ENCODE measurements at regions not wholly inside any gene's neighbourhood (a gene's known extent, or its start where the extent isn't known, plus 50 kb on each side); places are given as distances from the start of the nearest gene placed in this dataset.
"Not testable (repeated sequence)": the region's sequence is repeated elsewhere in the genome, so short reads cannot be mapped to it uniquely, and the experiment has no call there.

- no peak for DNase-seq (ENCODE audit: low spot score)
- TF ChIP-seq, protein P1, sequence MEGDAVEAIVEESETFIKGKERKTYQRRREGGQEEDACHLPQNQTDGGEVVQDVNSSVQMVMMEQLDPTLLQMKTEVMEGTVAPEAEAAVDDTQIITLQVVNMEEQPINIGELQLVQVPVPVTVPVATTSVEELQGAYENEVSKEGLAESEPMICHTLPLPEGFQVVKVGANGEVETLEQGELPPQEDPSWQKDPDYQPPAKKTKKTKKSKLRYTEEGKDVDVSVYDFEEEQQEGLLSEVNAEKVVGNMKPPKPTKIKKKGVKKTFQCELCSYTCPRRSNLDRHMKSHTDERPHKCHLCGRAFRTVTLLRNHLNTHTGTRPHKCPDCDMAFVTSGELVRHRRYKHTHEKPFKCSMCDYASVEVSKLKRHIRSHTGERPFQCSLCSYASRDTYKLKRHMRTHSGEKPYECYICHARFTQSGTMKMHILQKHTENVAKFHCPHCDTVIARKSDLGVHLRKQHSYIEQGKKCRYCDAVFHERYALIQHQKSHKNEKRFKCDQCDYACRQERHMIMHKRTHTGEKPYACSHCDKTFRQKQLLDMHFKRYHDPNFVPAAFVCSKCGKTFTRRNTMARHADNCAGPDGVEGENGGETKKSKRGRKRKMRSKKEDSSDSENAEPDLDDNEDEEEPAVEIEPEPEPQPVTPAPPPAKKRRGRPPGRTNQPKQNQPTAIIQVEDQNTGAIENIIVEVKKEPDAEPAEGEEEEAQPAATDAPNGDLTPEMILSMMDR (IDR thresholded peaks at IDR 0.05; ENCODE audit: extremely low read depth, missing control alignments) = no peak
Measured at GRCh38 chr2:200193791-200194190, 112.7 kb upstream of the SPATS2L start.

DNA sequence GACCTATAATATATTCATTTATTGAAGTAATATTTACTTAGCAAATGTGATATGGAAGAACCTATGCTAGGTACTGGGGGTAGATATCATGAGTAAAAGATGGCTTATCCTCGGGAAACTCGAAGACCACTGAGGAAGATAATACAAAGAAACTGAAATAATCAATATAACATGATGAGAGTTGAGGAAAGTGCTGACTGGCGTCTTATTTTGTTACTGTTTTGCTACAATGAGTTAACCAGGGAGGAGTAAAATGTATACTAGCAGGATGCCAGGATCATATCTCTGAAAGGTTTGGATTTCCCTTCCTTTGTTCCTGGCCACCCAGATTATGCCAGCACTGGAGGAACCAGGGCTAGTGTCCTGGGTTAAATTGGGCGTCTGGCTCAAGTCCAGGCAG lies 111.7 kb upstream of the SPATS2L start:
- DNase-seq (ENCODE audit: low spot score) = no peak

DNA sequence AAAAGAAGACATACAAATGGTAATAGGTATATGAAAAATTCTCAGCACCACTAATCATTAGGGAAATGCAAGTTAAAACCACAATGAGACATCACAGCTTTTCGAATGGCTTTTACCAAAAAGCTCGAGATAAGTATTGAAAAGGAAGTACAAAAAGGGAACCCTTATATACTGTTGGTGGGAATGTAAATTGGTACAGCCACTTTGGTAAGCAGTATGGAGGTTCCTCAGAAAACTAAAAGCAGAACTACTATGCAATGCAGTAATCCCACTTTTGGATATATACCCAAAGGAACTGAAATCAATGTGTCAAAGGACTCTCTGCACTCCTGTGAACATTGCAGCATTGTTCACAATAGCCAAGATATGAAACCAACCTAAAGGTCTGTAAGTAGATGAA lies 107.5 kb upstream of the SPATS2L start:
- DNase-seq (ENCODE audit: low spot score) = no peak
- TF ChIP-seq, protein P1 (IDR thresholded peaks at IDR 0.05; ENCODE audit: extremely low read depth, missing control alignments) = no peak

More for the DNA sequence above, 111.7 kb upstream of the SPATS2L start:
- TF ChIP-seq, protein P1 (IDR thresholded peaks at IDR 0.05; ENCODE audit: extremely low read depth, missing control alignments) = no peak

- TF ChIP-seq, protein P1 (IDR thresholded peaks at IDR 0.05; ENCODE audit: extremely low read depth, missing control alignments) = peak; percentile 0
- no peak for DNase-seq (ENCODE audit: low spot score)
Measured at GRCh38 chr2:200199576-200200263, 106.8 kb upstream of the SPATS2L start.

- DNase-seq (ENCODE audit: low spot score) = not testable (repeated sequence)
Measured at GRCh38 chr2:200201839-200202238, 104.7 kb upstream of the SPATS2L start.

- DNase-seq (ENCODE audit: low spot score) = no peak
Measured at GRCh38 chr2:200203381-200203827, 103.1 kb upstream of the SPATS2L start.

DNA sequence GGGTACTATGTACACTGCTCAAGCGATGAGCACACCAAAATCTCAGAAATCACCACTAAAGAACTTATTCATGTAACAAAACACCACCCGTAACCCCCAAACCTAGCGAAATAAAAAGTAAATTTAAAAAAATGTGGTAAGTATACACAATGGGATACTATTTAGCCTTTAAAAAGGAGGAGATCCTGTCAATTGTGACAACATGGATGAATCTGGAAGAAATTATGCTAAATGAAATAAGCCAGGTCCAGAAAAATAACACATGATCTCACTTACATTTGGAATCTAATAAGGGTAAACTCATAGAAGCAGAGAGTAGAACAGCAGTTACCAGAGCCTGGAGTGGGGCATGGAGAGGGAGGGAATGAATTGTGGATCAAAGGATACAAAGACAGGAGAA lies 98.5 kb upstream of the SPATS2L start:
- no peak for DNase-seq (ENCODE audit: low spot score)
- TF ChIP-seq, protein P1 (IDR thresholded peaks at IDR 0.05; ENCODE audit: extremely low read depth, missing control alignments) = no peak

More at GRCh38 chr2:200203381-200203827, 103.1 kb upstream of the SPATS2L start:
- TF ChIP-seq, protein P1 (IDR thresholded peaks at IDR 0.05; ENCODE audit: extremely low read depth, missing control alignments) = no peak

GRCh38 chr2:200209030-200209429 lies 97.5 kb upstream of the SPATS2L start:
- TF ChIP-seq, protein P1 (IDR thresholded peaks at IDR 0.05; ENCODE audit: extremely low read depth, missing control alignments) = no peak
- no peak for DNase-seq (ENCODE audit: low spot score)

All from GM20000 (cell line).